SK-N-MC (cell line): ENCODE measurements at regions not wholly inside any gene's neighbourhood (a gene's known extent, or its start where the extent isn't known, plus 50 kb on each side); places are given as distances from the start of the nearest gene placed in this dataset.
"Not testable (repeated sequence)": the region's sequence is repeated elsewhere in the genome, so short reads cannot be mapped to it uniquely, and the experiment has no call there.

Experiments
- DNase-seq: peaks from one replicate; pipeline ENCODE4 v3.0.0-alpha.2; 2011; ENCODE audit warnings: low read depth, low spot score
- H3K27ac ChIP-seq: fragments of 200-600 bp; sonication (generic); 2 replicates; pipeline ENCODE4 v1.5.1; 2016; ENCODE audit warnings: mixed run types
- H3K36me3 ChIP-seq: fragments of 200-600 bp; sonication (generic); 2 replicates; pipeline ENCODE4 v1.6.1; 2017; ENCODE audit warnings: antibody characterized with exemption, low read length, mixed read lengths; ENCODE audit not compliant: insufficient read depth
- H3K4me3 ChIP-seq: fragments of 200-600 bp; sonication (generic); 2 replicates; pipeline ENCODE4 v1.5.1; 2016
- H3K9ac ChIP-seq: fragments of 200-600 bp; sonication (generic); 2 replicates; pipeline ENCODE4 v1.8.0; 2017; ENCODE audit warnings: mixed run types, mixed read lengths; ENCODE audit not compliant: insufficient read length
- H3K9me3 ChIP-seq: fragments of 200-600 bp; sonication (generic); 2 replicates; pipeline ENCODE4 v1.6.1; 2017; ENCODE audit warnings: low read depth, mild to moderate bottlenecking, antibody characterized with exemption, low read length, moderate library complexity, mixed read lengths
- EZH2 ChIP-seq: fragments of 200-600 bp; sonication (generic); IDR thresholded peaks from one replicate; pipeline ENCODE4 v1.6.1; 2017; ENCODE audit warnings: antibody characterized with exemption
- FOXP2 ChIP-seq: optimal IDR thresholded peaks from 2 replicates; pipeline ENCODE3; 2011; ENCODE audit warnings: mild to moderate bottlenecking, moderate library complexity; ENCODE audit not compliant: insufficient read depth; ENCODE audit errors: extremely low read length, control extremely low read depth
- POLR2AphosphoS5 ChIP-seq: IDR thresholded peaks from 2 replicates; pipeline ENCODE4 v1.6.1; 2012; ENCODE audit warnings: mild to moderate bottlenecking, low read depth, low read length, borderline replicate concordance

DNA sequence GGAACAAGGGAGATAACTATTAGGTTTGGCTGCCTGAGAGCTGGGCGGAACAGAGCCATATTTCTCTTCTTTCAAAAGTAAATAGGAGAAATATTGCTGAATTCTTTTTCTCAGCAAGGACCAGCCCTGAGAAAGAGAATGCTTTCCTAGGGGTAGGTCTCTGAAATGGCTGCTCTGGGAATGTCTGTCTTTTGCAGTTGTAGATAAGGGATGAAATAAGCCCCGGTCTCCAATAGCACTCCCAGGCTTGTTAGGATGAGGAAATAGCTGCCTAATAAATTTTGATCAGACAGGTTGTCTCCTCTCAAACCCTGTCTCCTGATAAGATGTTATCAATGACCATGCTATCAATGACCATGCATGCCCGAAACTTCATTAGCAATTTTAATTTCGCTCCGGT is 207.8 kb upstream of the KIT start:
- DNase-seq, result no peak
- TF ChIP-seq FOXP2 (no peak), EZH2 (no peak), POLR2AphosphoS5 (no peak)
- H3K9ac ChIP-seq, result no peak overlapping the region
- H3K4me3 ChIP-seq, result no peak overlapping the region
- H3K36me3 ChIP-seq, result no peaks in the 10 kb centered on the region
- no peak overlapping the region for H3K27ac ChIP-seq
- H3K9me3 ChIP-seq, result 0 out of 2 replicates have a peak, but pooled peaks cover 3% of the 10 kb centered on the region

DNA sequence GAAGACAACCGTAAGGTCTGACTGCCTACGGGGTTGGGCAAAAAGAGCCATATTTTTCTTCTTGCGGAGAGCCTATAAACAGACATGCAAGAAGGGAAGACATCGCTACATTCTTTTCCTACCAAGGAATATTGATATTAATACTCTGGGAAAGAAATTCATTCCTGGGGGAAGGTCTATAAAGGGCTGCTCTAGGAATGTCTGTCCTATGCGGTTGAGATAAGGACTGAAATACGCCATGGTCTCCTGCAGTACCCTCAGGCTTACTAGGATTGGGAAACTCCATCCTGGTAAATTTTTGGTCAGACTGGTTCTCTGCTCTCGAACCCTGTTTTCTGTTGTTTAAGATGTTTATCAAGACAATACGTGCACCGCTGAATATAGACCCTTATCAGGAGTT is 190.8 kb upstream of the KIT start:
- not testable (repeated sequence) for H3K4me3 ChIP-seq, H3K36me3 ChIP-seq, H3K9me3 ChIP-seq, H3K27ac ChIP-seq, DNase-seq, H3K9ac ChIP-seq

DNA sequence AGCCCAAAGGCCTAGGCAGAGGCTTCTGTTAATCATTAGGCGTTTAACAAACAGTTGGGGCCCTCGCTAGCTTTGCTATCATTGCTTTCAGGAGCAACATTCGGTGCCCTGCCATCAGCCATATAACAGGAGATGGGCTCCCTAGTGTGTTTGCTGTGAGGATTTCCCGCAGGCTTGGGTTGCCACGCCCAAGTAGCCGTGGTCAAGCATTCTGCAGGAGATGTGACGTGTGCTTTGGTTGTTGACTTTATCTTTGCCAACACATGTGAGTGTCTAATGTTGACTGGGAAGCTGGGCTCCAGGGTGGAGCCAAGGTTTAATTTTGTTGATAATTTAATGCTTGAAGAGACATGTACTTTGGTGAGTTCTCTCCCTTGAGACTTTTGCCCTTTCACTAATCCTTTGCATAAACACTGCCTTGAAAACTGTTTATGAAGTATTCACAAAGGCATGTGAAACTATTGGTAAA is 184.6 kb upstream of the KIT start:
- DNase-seq, result no peak
- TF ChIP-seq POLR2AphosphoS5, result no peak
- TF ChIP-seq EZH2, result no peak
- no peaks in the 10 kb centered on the region for H3K36me3 ChIP-seq
- no peak overlapping the region for H3K27ac ChIP-seq
- H3K9ac ChIP-seq, result no peak overlapping the region
- no peak overlapping the region for H3K4me3 ChIP-seq
- no peaks in the 10 kb centered on the region for H3K9me3 ChIP-seq

DNA sequence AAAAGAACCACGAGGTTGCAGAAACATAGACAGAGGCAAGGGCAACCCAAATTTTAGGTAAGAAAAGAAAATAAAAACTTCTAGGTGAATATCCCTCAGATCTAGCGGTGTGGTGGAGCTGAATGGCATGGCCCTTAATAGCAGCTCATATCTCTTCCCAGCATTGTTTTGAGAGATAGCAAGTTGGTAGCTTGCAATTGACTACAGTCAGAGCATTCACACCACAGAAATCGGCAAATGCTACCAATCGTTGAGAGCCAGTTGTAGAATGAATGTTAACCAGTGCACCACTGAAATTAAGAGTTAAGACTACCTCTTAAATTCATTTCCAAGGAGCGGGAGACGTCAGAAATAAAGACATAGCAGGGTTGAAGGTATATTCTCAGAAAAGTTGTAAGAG is 184.0 kb upstream of the KIT start:
- TF ChIP-seq FOXP2, result no peak
- no peak for TF ChIP-seq POLR2AphosphoS5
- TF ChIP-seq EZH2, result no peak
- no peak overlapping the region for H3K9ac ChIP-seq
- no peak overlapping the region for H3K4me3 ChIP-seq
- H3K9me3 ChIP-seq, result 0 out of 2 replicates have a peak, but pooled peaks cover 2% of the 10 kb centered on the region
- H3K27ac ChIP-seq, result no peak overlapping the region
- DNase-seq, result no peak
- H3K36me3 ChIP-seq, result no peaks in the 10 kb centered on the region

DNA sequence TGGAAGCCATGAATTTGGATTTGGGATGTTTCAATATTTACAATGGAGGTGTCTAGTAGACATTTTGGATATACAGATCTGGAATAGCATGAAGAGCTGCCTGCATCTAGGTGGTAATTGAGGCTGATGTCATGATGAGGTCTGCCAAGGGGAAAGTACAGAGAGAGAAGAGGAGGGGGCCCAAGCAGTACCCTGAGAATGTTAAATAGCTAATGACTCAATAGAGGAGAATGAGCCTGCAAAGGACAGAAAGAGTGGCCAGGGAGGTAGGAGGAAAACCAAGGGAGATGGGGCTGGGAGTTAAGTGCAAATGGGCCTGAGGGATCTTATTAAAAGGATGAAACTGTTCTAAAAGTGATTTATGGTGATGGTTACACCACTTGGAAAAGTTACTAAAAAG is 182.2 kb upstream of the KIT start:
- Histone ChIP-seq H3K4me3 (no peak overlapping the region), H3K9ac (no peak overlapping the region), H3K9me3 (peaks cover 2% of the 10 kb centered on the region; the same call in 1 of the 2 replicates), H3K27ac (no peak overlapping the region), H3K36me3 (no peaks in the 10 kb centered on the region)
- no peak for DNase-seq
- no peak for TF ChIP-seq EZH2
- TF ChIP-seq FOXP2, result no peak
- no peak for TF ChIP-seq POLR2AphosphoS5

DNA sequence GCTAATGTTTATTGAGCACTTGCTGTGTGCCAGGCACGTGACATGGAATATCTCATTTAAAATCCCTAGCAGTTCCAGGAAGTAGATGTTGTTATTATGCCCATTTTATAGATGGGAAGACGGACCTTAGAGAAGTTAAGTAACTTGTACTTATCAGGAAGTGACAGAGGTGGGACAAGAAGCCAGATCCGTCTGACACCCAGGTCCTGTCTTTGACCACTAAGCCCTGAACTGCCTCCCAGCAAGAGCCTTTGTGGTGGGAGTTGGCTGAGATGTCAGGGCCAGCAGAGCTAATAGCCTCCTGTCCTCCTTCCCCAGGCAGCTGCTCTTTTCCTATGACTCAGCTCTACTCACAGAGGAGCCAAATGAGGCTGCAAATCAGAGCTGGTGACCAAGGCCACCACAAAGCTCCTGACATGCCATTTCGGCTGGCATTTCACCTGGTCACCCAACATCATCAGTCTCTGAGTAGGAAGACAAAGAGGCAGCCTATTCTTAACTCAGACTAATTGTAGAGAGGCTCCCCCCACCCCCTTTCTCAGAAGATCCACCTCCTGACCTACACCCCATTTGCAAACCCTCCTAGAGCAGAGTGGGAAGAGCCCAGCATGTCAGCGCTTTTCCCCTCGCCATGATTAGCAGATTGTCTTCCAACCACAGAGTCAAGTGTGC is 175.1 kb upstream of the KIT start:
- TF ChIP-seq FOXP2, result no peak
- no peak for TF ChIP-seq POLR2AphosphoS5
- no peak for TF ChIP-seq EZH2
- Histone ChIP-seq H3K27ac (no peak overlapping the region), H3K9me3 (peaks cover 2% of the 10 kb centered on the region; the same call in 1 of the 2 replicates), H3K36me3 (no peaks in the 10 kb centered on the region), H3K9ac (no peak overlapping the region), H3K4me3 (no peak overlapping the region)
- no peak for DNase-seq

DNA sequence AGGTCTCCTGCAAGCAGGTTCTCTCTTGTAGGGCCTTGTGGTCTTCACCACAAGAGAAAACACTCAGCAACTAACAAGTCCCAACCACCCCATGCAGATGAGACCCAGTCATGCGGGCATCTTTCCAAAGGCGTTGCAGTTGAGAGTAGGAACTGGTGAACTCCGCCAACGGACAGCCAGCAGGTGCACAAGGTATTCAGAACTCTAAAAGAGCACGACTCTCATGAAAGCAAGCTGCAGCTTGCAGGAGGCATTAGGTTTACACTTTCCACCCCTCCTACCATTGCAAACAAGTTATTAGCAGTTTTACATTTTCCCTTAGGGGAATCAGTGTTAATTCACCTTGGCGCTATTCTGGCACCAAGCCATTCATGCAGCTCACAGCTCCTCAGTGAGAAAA is 173.4 kb upstream of the KIT start:
- H3K9ac ChIP-seq, result no peak overlapping the region
- H3K36me3 ChIP-seq, result no peaks in the 10 kb centered on the region
- no peaks in the 10 kb centered on the region; the same call in 1 of the 2 replicates for H3K9me3 ChIP-seq
- TF ChIP-seq FOXP2, result no peak
- TF ChIP-seq POLR2AphosphoS5, result no peak
- no peak for TF ChIP-seq EZH2
- no peak overlapping the region for H3K4me3 ChIP-seq
- DNase-seq, result no peak
- no peak overlapping the region for H3K27ac ChIP-seq

DNA sequence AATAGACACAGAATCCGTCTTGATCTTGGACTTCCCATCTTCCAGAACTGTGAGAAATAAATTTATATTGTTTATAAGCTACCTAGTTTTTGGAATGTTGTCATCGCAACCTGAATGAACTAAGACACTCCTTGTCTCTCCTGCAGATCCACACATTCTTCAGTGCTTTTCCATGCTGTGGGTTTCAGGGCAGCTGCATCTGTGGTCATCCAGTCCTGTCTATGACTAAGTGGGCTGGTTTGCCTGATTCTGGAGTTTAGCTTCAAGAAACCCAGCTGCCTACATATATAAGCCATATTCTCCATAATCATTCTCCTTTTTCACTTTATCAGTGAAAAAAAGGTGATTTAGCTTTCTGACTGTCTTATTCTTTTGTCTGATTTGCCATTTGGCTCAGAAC is 170.3 kb upstream of the KIT start:
- Histone ChIP-seq H3K36me3 (no peaks in the 10 kb centered on the region), H3K9ac (no peak overlapping the region), H3K4me3 (no peak overlapping the region), H3K27ac (no peak overlapping the region), H3K9me3 (no peaks in the 10 kb centered on the region)
- no peak for TF ChIP-seq EZH2
- no peak for TF ChIP-seq POLR2AphosphoS5
- no peak for TF ChIP-seq FOXP2
- no peak for DNase-seq

DNA sequence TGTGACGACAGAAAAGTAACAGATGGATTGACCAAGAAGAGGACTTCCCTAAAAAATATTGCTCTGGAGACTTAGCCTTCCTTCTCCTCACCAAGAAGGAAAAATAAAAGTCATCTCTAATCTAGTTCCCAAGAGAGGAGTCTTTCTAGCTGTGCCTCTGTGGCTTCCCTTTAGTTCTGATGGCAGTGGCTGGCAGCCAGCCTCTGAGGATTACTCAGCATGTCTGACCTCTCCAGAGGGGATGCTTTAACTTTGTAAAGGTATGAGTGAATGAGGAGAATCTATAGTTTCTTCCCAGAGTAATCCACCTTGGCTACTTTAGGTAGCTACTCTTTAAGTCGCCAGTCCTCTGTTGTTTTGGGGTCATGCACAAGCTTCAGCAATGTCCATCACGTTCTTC is 163.9 kb upstream of the KIT start:
- no peak for DNase-seq
- Histone ChIP-seq H3K4me3 (no peak overlapping the region), H3K27ac (no peak overlapping the region), H3K9me3 (no peaks in the 10 kb centered on the region), H3K36me3 (no peaks in the 10 kb centered on the region), H3K9ac (no peak overlapping the region)
- TF ChIP-seq POLR2AphosphoS5, result no peak
- no peak for TF ChIP-seq FOXP2
